Prostate gland (tissue), 2 donors: ENCODE measurements at regions not wholly inside any gene's neighbourhood (a gene's known extent, or its start where the extent isn't known, plus 50 kb on each side); places are given as distances from the start of the nearest gene placed in this dataset.

Experiments used
- CTCF ChIP-seq, 4 experiments: fragments of 200-600 bp in 2 of 4; fragments of 450-650 bp in 2 of 4; sonication (generic) in 2 of 4; IDR thresholded peaks; 1 replicate in 3 of 4; 2 replicates in 1 of 4; pipeline ENCODE4 v1.5.1; 2016 to 2019; ENCODE audit warnings: antibody characterized with exemption in 4 of 4, mild to moderate bottlenecking in 2 of 4, moderate library complexity in 2 of 4
- POLR2A ChIP-seq: fragments of 450-650 bp; IDR thresholded peaks from one replicate; pipeline ENCODE4 v1.6.1; 2016; ENCODE audit warnings: antibody characterized with exemption, mild to moderate bottlenecking
- POLR2AphosphoS5 ChIP-seq: sonication (generic); formaldehyde crosslinking; IDR thresholded peaks from one replicate; pipeline ENCODE4 v1.6.1; 2017; ENCODE audit warnings: antibody characterized with exemption

GRCh38 chr5:99030906-99031440 is 102.2 kb upstream of the CHD1 start:
- TF ChIP-seq CTCF (IDR thresholded peaks at IDR 0.05) (no peak), POLR2AphosphoS5 (no peak), POLR2A (no peak)
